ENCODE measurements at regions not wholly inside any gene's neighbourhood (a gene's known extent, or its start where the extent isn't known, plus 50 kb on each side); places are given as distances from the start of the nearest gene placed in this dataset.

DNA sequence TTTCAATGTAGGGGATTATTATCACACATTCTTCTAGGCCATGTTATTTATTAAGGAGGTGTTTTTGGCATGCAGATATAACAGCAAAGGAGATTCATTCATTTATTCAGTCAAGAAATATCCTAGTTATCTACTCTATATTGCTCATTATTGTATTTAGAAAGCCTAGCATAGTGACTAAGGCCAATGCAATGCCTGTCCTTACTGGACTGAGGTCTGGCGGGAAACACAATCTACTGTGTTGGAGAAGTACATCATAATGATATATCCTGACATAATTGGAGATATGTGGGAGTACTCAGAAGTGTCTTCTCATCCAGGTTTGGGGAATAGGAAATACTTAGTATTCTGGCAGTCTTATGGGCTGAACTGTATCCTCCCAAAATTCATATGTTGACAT is 421.5 kb upstream of the USP24 start:
- TF ChIP-seq, protein P1, sequence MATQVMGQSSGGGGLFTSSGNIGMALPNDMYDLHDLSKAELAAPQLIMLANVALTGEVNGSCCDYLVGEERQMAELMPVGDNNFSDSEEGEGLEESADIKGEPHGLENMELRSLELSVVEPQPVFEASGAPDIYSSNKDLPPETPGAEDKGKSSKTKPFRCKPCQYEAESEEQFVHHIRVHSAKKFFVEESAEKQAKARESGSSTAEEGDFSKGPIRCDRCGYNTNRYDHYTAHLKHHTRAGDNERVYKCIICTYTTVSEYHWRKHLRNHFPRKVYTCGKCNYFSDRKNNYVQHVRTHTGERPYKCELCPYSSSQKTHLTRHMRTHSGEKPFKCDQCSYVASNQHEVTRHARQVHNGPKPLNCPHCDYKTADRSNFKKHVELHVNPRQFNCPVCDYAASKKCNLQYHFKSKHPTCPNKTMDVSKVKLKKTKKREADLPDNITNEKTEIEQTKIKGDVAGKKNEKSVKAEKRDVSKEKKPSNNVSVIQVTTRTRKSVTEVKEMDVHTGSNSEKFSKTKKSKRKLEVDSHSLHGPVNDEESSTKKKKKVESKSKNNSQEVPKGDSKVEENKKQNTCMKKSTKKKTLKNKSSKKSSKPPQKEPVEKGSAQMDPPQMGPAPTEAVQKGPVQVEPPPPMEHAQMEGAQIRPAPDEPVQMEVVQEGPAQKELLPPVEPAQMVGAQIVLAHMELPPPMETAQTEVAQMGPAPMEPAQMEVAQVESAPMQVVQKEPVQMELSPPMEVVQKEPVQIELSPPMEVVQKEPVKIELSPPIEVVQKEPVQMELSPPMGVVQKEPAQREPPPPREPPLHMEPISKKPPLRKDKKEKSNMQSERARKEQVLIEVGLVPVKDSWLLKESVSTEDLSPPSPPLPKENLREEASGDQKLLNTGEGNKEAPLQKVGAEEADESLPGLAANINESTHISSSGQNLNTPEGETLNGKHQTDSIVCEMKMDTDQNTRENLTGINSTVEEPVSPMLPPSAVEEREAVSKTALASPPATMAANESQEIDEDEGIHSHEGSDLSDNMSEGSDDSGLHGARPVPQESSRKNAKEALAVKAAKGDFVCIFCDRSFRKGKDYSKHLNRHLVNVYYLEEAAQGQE (IDR thresholded peaks at IDR 0.05; ENCODE audit: insufficient replicate concordance, low read depth): no peak
- no peak for TF ChIP-seq POLR2AphosphoS5 (IDR thresholded peaks at IDR 0.05; ENCODE audit: low read depth)
- TF ChIP-seq, protein P2, sequence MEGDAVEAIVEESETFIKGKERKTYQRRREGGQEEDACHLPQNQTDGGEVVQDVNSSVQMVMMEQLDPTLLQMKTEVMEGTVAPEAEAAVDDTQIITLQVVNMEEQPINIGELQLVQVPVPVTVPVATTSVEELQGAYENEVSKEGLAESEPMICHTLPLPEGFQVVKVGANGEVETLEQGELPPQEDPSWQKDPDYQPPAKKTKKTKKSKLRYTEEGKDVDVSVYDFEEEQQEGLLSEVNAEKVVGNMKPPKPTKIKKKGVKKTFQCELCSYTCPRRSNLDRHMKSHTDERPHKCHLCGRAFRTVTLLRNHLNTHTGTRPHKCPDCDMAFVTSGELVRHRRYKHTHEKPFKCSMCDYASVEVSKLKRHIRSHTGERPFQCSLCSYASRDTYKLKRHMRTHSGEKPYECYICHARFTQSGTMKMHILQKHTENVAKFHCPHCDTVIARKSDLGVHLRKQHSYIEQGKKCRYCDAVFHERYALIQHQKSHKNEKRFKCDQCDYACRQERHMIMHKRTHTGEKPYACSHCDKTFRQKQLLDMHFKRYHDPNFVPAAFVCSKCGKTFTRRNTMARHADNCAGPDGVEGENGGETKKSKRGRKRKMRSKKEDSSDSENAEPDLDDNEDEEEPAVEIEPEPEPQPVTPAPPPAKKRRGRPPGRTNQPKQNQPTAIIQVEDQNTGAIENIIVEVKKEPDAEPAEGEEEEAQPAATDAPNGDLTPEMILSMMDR (IDR thresholded peaks at IDR 0.05; ENCODE audit: insufficient read depth, low read length): no peak
